ENCODE measurements at regions not wholly inside any gene's neighbourhood (a gene's known extent, or its start where the extent isn't known, plus 50 kb on each side); places are given as distances from the start of the nearest gene placed in this dataset.

GRCh38 chr6:130742131-130742681 lies 85.0 kb upstream of the SMLR1 start:
- Histone ChIP-seq H2AFZ (ENCODE audit: low read depth, low read length) (no peak overlapping the region), H3K27ac (ENCODE audit: low read length) (no peak overlapping the region), H4K20me1 (ENCODE audit: insufficient read depth) (no peaks in the 10 kb centered on the region), H3K27me3 (ENCODE audit: insufficient read depth, low read depth, low read length) (no peaks in the 10 kb centered on the region), H3K9me3 (ENCODE audit: low read length) (no peaks in the 10 kb centered on the region), H3K9ac (ENCODE audit: low read length) (no peak overlapping the region), H3F3A (ENCODE audit: insufficient read depth, low read length, poor library complexity, severe bottlenecking) (no peaks in the 10 kb centered on the region), H3K36me3 (ENCODE audit: insufficient read depth, low read length) (no peaks in the 10 kb centered on the region), H3K79me2 (replicated peaks; ENCODE audit: insufficient read depth, low read length) (no peaks in the 10 kb centered on the region), H3K4me2 (ENCODE audit: low read length) (no peak overlapping the region), H3K4me3 (ENCODE audit: low read length) (no peak overlapping the region), H3K9me2 (ENCODE audit: insufficient read depth, low read length) (no peaks in the 10 kb centered on the region)
- TF ChIP-seq EP300 (conservative IDR thresholded peaks at IDR 0.05; ENCODE audit: poor library complexity, severe bottlenecking) = no peak
- TF ChIP-seq TAF1 (IDR thresholded peaks at IDR 0.05; ENCODE audit: low read depth) = no peak
- TF ChIP-seq, protein P1, sequence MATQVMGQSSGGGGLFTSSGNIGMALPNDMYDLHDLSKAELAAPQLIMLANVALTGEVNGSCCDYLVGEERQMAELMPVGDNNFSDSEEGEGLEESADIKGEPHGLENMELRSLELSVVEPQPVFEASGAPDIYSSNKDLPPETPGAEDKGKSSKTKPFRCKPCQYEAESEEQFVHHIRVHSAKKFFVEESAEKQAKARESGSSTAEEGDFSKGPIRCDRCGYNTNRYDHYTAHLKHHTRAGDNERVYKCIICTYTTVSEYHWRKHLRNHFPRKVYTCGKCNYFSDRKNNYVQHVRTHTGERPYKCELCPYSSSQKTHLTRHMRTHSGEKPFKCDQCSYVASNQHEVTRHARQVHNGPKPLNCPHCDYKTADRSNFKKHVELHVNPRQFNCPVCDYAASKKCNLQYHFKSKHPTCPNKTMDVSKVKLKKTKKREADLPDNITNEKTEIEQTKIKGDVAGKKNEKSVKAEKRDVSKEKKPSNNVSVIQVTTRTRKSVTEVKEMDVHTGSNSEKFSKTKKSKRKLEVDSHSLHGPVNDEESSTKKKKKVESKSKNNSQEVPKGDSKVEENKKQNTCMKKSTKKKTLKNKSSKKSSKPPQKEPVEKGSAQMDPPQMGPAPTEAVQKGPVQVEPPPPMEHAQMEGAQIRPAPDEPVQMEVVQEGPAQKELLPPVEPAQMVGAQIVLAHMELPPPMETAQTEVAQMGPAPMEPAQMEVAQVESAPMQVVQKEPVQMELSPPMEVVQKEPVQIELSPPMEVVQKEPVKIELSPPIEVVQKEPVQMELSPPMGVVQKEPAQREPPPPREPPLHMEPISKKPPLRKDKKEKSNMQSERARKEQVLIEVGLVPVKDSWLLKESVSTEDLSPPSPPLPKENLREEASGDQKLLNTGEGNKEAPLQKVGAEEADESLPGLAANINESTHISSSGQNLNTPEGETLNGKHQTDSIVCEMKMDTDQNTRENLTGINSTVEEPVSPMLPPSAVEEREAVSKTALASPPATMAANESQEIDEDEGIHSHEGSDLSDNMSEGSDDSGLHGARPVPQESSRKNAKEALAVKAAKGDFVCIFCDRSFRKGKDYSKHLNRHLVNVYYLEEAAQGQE (IDR thresholded peaks at IDR 0.05; ENCODE audit: borderline replicate concordance) = no peak
- no peak for TF ChIP-seq MXI1 (conservative IDR thresholded peaks at IDR 0.05; ENCODE audit: poor library complexity, severe bottlenecking)
- no peak for TF ChIP-seq EZH2 (IDR thresholded peaks at IDR 0.05; ENCODE audit: borderline replicate concordance, insufficient read depth, low read length, poor library complexity, severe bottlenecking)
- TF ChIP-seq SMC3 (conservative IDR thresholded peaks at IDR 0.05; ENCODE audit: poor library complexity) = no peak
- TF ChIP-seq, protein P2, sequence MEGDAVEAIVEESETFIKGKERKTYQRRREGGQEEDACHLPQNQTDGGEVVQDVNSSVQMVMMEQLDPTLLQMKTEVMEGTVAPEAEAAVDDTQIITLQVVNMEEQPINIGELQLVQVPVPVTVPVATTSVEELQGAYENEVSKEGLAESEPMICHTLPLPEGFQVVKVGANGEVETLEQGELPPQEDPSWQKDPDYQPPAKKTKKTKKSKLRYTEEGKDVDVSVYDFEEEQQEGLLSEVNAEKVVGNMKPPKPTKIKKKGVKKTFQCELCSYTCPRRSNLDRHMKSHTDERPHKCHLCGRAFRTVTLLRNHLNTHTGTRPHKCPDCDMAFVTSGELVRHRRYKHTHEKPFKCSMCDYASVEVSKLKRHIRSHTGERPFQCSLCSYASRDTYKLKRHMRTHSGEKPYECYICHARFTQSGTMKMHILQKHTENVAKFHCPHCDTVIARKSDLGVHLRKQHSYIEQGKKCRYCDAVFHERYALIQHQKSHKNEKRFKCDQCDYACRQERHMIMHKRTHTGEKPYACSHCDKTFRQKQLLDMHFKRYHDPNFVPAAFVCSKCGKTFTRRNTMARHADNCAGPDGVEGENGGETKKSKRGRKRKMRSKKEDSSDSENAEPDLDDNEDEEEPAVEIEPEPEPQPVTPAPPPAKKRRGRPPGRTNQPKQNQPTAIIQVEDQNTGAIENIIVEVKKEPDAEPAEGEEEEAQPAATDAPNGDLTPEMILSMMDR (IDR thresholded peaks at IDR 0.05; ENCODE audit: poor library complexity, severe bottlenecking) = no peak

- Histone ChIP-seq H3K79me2 (replicated peaks; ENCODE audit: insufficient read depth, low read length) (no peaks in the 10 kb centered on the region), H3K4me2 (ENCODE audit: low read length) (no peak overlapping the region), H3K9me3 (ENCODE audit: low read length) (no peaks in the 10 kb centered on the region), H3F3A (ENCODE audit: insufficient read depth, low read length, poor library complexity, severe bottlenecking) (no peaks in the 10 kb centered on the region), H3K27me3 (ENCODE audit: insufficient read depth, low read depth, low read length) (no peaks in the 10 kb centered on the region), H3K9me2 (ENCODE audit: insufficient read depth, low read length) (no peaks in the 10 kb centered on the region), H4K20me1 (ENCODE audit: insufficient read depth) (no peaks in the 10 kb centered on the region), H3K4me3 (ENCODE audit: low read length) (no peak overlapping the region), H3K27ac (ENCODE audit: low read length) (no peak overlapping the region), H3K36me3 (ENCODE audit: insufficient read depth, low read length) (no peaks in the 10 kb centered on the region), H3K9ac (ENCODE audit: low read length) (no peak overlapping the region), H2AFZ (ENCODE audit: low read depth, low read length) (no peak overlapping the region)
- TF ChIP-seq, protein P2 (IDR thresholded peaks at IDR 0.05; ENCODE audit: poor library complexity, severe bottlenecking) = no peak
Measured at GRCh38 chr6:130743175-130743574, 84.0 kb upstream of the SMLR1 start.

All from neural cell (in vitro differentiated cells).